Naive thymus-derived CD8-positive, alpha-beta T cell (primary cell): ENCODE measurements at regions not wholly inside any gene's neighbourhood (a gene's known extent, or its start where the extent isn't known, plus 50 kb on each side); places are given as distances from the start of the nearest gene placed in this dataset.

Experiments
- ATAC-seq, 2 donors: fragments of 150-1000 bp; cut with Tn5 transposase in 1 of 2; sonication (Bioruptor Pico), chemical (Tn5 transposase) in 1 of 2; 1 replicate in 1 of 2; 2 replicates in 1 of 2; pipeline ENCODE4 v1.10.0; 2021; ENCODE audit warnings: mild to moderate bottlenecking in 2 of 2, moderate library complexity in 2 of 2
- POLR2A ChIA-PET: fragments of 350-600 bp; sonication (Branson Sonifier 250); formaldehyde crosslinking; loops from one replicate; lab custom pipeline; 2021; ENCODE audit warnings: antibody characterized with exemption; lab: Charles Lee
- DNase-seq, 10 donors: peaks; one replicate each; pipeline versions ENCODE4 v3.0.0 to v3.0.0-alpha.2; 2020 to 2022
- H3K27ac Mint-ChIP-seq, 10 donors: one replicate each; pipeline ENCODE4 v1.8.0; 2020 to 2022; ENCODE audit warnings: mild to moderate bottlenecking in 10 of 10, mixed read lengths in 10 of 10, moderate library complexity in 4 of 10, inconsistent platforms in 1 of 10
- H3K27me3 Mint-ChIP-seq, 5 donors: one replicate each; pipeline ENCODE4 v1.8.0; 2021 to 2022; ENCODE audit warnings: mixed read lengths in 5 of 5
- H3K36me3 Mint-ChIP-seq, 3 donors: one replicate each; pipeline ENCODE4 v1.8.0; 2020 to 2022; ENCODE audit warnings: mixed read lengths in 3 of 3, mild to moderate bottlenecking in 2 of 3, inconsistent platforms in 1 of 3
- H3K4me1 Mint-ChIP-seq, 4 donors: one replicate each; pipeline ENCODE4 v1.8.0; 2021 to 2022; ENCODE audit warnings: mixed read lengths in 4 of 4
- H3K4me3 Mint-ChIP-seq, 10 donors: one replicate each; pipeline ENCODE4 v1.8.0; 2020 to 2022; ENCODE audit warnings: mild to moderate bottlenecking in 10 of 10, mixed read lengths in 10 of 10, moderate library complexity in 6 of 10, inconsistent platforms in 1 of 10
- H3K9me3 Mint-ChIP-seq, 9 donors: one replicate each; pipeline ENCODE4 v1.8.0; 2020 to 2022; ENCODE audit warnings: mixed read lengths in 9 of 9, mild to moderate bottlenecking in 3 of 9, inconsistent platforms in 1 of 9, moderate library complexity in 1 of 9

DNA sequence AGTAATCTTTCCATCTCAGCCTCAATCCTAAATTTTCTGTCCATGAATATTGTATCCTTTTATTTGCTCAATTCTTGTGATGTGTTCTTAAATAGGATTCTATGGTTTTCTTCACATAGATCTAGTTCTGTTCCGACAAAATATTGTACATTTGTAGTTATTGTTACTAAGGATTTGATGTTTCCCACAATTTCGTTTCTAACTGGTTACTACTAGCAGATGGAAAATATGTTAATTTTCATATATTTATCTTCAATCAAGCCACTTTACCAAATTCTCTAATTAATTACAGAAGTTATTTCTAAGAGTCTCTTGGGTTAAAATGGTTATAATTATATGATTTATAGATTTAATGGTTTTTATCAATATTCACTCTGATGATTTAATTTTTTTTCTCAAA, 60.3 kb downstream of the SEC61B start:
- Mint-ChIP-seq H3K27ac (no peak overlapping the region), H3K4me1 (peaks cover 0 to 2% (median 0%) of the 10 kb centered on the region in 4 donors), H3K9me3 (no peaks in the 10 kb centered on the region), H3K27me3 (peaks cover 2 to 19% (median 6%) of the 10 kb centered on the region in 5 donors), H3K36me3 (no peaks in the 10 kb centered on the region), H3K4me3 (no peak overlapping the region)
- no peak for ATAC-seq
- no peak for DNase-seq
- POLR2A ChIA-PET: interaction anchor here (0.7 kb wide), 1 partner anchor 362 kb away, joined by 3 read pairs; no protein-coding TSS in a partner anchor

DNA sequence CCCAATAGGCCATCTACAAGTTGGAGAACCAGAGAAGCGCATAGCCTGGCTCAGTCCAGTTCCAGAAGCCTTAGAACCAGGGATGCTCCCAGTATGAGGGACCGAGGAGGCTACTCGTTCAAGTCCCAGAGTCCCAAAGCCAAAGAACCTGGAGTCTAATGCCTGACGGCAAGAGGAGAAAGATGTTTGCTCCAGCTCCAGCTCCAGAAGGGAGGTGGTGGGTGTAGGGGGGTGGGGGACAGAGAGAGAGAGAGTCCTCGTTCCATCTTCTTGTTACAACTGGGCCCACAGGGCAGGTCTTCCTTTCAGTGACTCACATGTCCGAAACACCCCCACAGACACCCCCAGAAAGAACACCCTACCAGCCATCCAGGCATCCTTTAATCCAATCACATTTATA, 63.9 kb downstream of the SEC61B start:
- no peaks in the 10 kb centered on the region for H3K36me3 Mint-ChIP-seq
- ATAC-seq (no peak), DNase-seq (no peak)
- H3K27me3 Mint-ChIP-seq: peaks cover 5 to 32% (median 12%) of the 10 kb centered on the region in 5 donors
- H3K4me3 Mint-ChIP-seq: no peak overlapping the region
- H3K4me1 Mint-ChIP-seq: peaks cover 0 to 2% (median 0%) of the 10 kb centered on the region in 4 donors
- POLR2A ChIA-PET: no interaction called here
- no peak overlapping the region for H3K27ac Mint-ChIP-seq
- no peaks in the 10 kb centered on the region for H3K9me3 Mint-ChIP-seq

DNA sequence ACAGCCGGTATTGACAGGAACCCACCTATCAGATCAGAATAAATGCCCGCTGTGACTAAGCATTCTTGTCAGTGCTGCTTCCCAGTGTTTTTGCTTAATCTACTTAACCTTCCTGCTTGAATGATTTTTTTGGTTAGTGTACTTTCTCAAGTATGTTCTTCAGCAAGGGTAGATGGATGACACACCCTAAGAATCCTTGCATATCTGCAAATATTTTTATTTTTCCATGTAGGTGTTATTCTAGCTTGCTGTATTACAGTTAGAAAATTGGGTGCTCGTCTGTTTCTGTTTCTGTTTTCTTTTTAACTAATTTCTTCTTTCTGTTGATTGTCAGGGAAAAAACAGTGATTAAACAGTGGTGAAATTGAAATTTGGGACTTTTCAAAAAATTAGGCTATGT, 64.5 kb downstream of the SEC61B start:
- Mint-ChIP-seq H3K9me3 (no peaks in the 10 kb centered on the region), H3K27ac (no peak overlapping the region), H3K36me3 (no peaks in the 10 kb centered on the region), H3K27me3 (peaks cover 5 to 32% (median 12%) of the 10 kb centered on the region in 5 donors), H3K4me3 (no peak overlapping the region), H3K4me1 (peaks cover 0 to 2% (median 0%) of the 10 kb centered on the region in 4 donors)
- no peak for ATAC-seq
- POLR2A ChIA-PET: no interaction called here
- DNase-seq: no peak

DNA sequence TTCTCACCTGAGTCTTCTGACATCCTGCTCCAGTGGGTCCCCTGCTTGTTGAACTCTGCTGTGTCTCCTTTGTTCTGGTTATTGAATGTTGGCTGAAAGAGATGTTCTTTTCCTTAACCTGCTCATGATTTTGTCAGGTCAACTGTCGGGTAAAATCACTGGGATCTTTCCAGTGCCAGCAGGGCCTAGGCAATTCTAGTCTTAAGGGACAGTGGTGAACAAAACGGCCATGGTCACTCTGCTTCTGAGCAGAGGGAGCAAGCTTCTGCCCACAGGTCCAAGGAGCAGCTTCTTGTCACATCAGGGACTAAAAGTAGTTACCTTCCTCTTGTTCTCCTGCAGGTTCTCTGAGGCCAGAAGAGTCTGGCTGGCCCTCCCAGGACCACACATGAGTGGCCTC, 65.6 kb downstream of the SEC61B start:
- Mint-ChIP-seq H3K9me3 (no peaks in the 10 kb centered on the region), H3K27ac (no peak overlapping the region), H3K4me1 (peaks cover 0 to 2% (median 0%) of the 10 kb centered on the region in 4 donors), H3K27me3 (peaks cover 6 to 32% (median 12%) of the 10 kb centered on the region in 5 donors), H3K36me3 (no peaks in the 10 kb centered on the region), H3K4me3 (no peak overlapping the region)
- no peak for DNase-seq
- POLR2A ChIA-PET: no interaction called here
- no peak for ATAC-seq

DNA sequence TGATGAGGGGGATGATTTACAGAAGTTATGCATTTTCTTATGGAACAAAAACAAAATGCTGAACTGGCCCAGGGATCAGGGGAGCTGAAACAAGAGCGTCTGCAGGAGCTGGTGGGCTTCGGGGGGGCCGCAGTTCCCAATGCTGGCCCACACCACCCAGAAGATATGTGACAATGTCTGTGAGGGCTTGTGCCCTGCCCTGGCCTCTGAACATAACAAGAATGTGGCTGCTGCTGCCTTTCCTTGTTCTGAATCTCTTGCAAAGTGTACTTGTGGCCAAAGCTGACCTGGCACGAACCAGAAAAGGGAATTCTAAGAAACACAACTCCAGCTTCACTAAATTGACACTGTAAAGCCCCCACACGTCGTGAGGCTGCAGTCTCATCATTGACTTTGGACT, 66.7 kb downstream of the SEC61B start:
- H3K4me3 Mint-ChIP-seq: no peak overlapping the region
- H3K9me3 Mint-ChIP-seq: no peaks in the 10 kb centered on the region
- H3K36me3 Mint-ChIP-seq: no peaks in the 10 kb centered on the region
- H3K4me1 Mint-ChIP-seq: peaks cover 0 to 2% (median 0%) of the 10 kb centered on the region in 4 donors
- ATAC-seq (no peak), DNase-seq (no peak)
- POLR2A ChIA-PET: no interaction called here
- H3K27ac Mint-ChIP-seq: no peak overlapping the region
- peaks cover 6 to 33% (median 12%) of the 10 kb centered on the region in 5 donors for H3K27me3 Mint-ChIP-seq

DNA sequence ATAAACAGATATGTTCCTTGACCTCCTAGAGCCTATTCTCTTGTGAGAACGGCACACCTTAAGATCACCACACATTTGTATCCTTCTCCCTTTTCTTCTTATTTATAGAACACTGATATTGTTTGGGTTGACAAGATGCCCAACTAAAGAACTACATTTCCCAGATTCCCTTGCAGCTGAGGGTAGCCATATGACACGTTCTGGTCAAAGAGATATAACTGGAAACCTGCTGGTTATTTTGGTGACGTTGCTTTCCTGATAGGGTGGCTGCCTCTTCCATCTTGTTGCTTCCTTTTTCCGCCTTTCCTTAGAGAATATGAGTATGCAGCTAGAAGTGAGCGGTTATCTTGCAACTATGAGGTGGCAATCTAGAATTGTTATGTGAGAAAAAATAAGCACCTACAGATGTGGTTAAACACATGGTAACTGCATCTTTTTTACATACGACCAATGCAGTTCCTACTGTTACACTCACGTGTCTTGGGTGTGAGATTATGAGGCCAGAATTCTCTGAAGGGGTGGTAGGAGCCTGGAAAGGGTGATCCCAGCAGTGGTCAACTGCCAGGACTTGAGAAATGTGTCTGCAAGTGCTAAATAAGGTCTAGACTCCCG, 72.9 kb downstream of the SEC61B start:
- ATAC-seq: no peak
- POLR2A ChIA-PET: no interaction called here
- no peaks in the 10 kb centered on the region for H3K9me3 Mint-ChIP-seq
- H3K4me1 Mint-ChIP-seq: peaks cover 0 to 7% (median 3%) of the 10 kb centered on the region in 4 donors
- H3K4me3 Mint-ChIP-seq: no peak overlapping the region
- peak in 1 of 10 donors; percentile 2 for DNase-seq
- H3K27me3 Mint-ChIP-seq: peaks cover 0 to 16% (median 6%) of the 10 kb centered on the region in 5 donors
- H3K36me3 Mint-ChIP-seq: no peaks in the 10 kb centered on the region
- no peak overlapping the region for H3K27ac Mint-ChIP-seq

DNA sequence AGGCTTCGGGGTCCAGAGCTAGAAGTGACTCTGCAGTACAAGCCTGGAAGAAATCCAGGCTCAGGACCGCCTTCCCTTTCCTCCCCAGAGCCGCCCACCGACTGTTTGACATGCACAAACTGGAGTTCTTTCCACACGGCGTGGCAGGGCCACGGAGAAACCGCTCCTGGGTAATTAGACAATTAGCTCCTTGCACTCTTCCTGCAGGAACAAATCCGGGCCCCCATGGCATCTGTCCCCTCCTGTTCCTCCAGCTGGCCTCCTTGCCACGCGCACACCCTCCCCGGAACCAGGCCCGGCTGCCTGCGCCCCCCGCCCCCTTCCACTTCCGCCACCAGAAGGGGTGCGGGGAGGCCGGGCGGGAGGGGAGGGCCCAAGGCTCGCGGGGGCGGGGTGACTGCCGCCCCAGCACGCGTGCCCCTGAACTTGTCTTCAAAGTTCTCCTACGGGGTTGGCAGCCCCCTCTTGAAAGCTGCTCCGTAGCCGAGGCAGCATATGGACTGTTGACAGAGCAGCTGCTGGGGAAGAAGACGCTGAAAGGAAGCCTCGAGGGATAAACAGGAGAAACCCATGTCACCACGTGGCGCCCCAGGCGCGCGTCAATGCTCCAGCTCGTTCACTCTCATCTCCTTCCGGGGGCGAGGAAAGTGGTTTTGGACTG, 74.3 kb downstream of the SEC61B start:
- no peaks in the 10 kb centered on the region for H3K9me3 Mint-ChIP-seq
- peak overlapping the region in 7 of 10 donors; percentile 47 to 87 (median 77) for H3K27ac Mint-ChIP-seq
- H3K36me3 Mint-ChIP-seq: no peaks in the 10 kb centered on the region
- POLR2A ChIA-PET: no interaction called here
- ATAC-seq (peak; percentile 82 to 90), DNase-seq (peak; percentile 3 to 74 (median 38))
- peaks cover 0 to 7% (median 3%) of the 10 kb centered on the region in 4 donors for H3K4me1 Mint-ChIP-seq
- H3K27me3 Mint-ChIP-seq: peaks cover 0 to 16% (median 4%) of the 10 kb centered on the region in 5 donors
- H3K4me3 Mint-ChIP-seq: peak overlapping the region; percentile 12 to 72 (median 48)

DNA sequence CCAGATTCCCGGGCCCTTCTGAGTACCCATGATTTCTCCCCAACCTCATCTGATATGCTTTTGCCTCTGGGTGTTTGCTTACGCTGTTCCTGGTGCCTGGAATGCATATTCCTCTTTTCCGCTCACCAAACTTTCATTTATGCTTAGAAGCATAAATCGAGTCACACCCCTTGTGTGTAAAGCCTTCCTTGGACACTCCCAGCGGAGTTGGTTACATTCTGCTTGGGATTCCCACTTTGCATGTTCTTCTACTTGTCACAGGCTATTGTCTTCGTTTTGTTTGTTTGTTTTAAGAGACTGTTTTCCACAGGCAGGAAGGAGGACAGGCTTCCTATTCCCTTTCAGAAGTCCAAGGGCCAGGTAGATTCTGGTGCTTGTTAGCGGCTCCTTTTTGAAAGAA, 76.5 kb downstream of the SEC61B start:
- Mint-ChIP-seq H3K36me3 (no peaks in the 10 kb centered on the region), H3K27me3 (peaks cover 4 to 29% (median 4%) of the 10 kb centered on the region in 5 donors)
- ATAC-seq: no peak

DNA sequence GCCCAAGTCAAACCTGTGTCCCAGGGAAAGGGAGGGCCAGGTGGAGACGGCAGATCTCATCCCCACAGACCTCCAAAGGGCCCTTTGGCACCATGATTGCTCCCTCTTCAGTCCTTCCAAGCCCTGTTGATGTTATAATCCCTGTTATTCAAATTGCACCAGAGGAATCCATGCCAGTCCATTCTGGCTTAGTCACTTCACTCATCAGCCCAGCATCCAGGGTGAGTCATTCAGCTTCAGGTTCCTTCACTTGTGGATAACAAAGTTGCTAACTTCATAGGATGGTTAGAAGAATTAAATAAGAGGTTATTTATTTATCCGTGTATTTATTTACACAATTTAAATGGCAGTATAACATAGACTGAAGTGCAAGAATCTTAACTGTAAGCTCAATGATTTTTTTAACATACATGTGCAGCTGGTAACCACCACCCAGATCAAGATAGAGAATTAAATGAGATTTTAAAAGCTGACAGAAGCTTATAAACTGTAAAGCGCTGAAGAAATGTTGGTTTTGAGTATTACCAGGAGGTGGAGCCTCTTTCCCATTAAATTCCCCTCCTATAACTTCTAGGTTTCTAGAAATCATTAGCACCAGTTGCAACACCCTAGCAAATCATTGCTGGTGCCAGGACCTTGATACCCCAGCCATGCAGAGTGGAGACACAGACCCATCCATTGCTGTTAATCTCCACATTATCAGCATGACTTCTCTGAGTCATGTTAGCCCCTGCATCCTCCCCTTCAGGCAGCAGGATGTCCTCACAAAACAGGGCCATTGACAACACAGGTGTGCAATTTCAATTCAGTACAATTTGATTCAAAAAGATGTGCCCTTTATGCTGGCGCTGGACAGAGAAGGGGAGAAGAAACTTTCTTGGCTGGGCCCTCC, 77.4 kb downstream of the SEC61B start:
- ATAC-seq (no peak), DNase-seq (no peak)
- H3K4me1 Mint-ChIP-seq: peaks cover 0 to 7% (median 3%) of the 10 kb centered on the region in 4 donors
- peaks cover 4 to 26% (median 6%) of the 10 kb centered on the region in 5 donors for H3K27me3 Mint-ChIP-seq
- POLR2A ChIA-PET: no interaction called here
- no peaks in the 10 kb centered on the region for H3K9me3 Mint-ChIP-seq
- no peak overlapping the region for H3K4me3 Mint-ChIP-seq
- no peaks in the 10 kb centered on the region for H3K36me3 Mint-ChIP-seq
- H3K27ac Mint-ChIP-seq: no peak overlapping the region

More for the DNA sequence above, 76.5 kb downstream of the SEC61B start:
- POLR2A ChIA-PET: no interaction called here
- Mint-ChIP-seq H3K27ac (no peak overlapping the region), H3K9me3 (no peaks in the 10 kb centered on the region), H3K4me1 (peaks cover 0 to 7% (median 3%) of the 10 kb centered on the region in 4 donors), H3K4me3 (no peak overlapping the region)
- DNase-seq: no peak

DNA sequence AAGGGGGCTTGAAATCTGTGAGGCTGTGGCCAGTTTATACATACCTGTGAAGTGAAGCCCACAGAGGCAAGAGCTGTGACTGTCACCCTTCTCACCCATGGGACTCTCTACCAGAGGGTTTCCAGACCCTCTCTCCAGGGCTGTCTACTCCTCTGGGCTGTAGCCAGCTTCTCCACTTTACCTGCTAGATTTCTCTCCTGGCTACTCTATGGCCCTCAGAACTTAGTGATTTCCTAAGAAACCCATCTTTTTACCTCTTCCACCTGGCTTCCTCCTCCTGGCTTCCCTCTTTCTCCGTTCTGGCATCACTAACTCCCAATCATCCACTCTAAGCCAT, 78.0 kb downstream of the SEC61B start:
- no peaks in the 10 kb centered on the region for H3K36me3 Mint-ChIP-seq
- POLR2A ChIA-PET: no interaction called here
- H3K9me3 Mint-ChIP-seq: no peaks in the 10 kb centered on the region
- peaks cover 0 to 7% (median 3%) of the 10 kb centered on the region in 4 donors for H3K4me1 Mint-ChIP-seq
- H3K27ac Mint-ChIP-seq: no peak overlapping the region
- peaks cover 4 to 25% (median 6%) of the 10 kb centered on the region in 5 donors for H3K27me3 Mint-ChIP-seq
- no peak overlapping the region for H3K4me3 Mint-ChIP-seq
- ATAC-seq (no peak), DNase-seq (no peak)

DNA sequence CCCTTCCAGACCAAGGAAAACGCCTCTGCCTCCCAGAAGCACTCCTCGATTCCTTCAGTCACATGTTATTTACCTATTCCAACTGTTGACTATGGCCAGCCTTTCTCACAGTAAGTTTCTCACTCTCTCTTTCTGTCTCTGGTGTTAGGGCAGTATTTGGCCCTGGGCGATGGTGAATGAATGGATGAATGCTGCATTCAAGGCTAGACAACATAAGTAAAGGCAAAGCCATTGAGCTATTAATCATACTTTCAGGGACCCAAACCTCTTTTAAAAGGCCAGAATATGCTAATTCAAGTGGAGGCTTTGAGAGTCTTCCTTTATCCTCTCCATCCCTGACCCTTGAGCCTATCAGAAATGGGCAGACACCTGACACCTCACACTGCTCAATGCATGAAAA, 78.5 kb downstream of the SEC61B start:
- no peak for DNase-seq
- Mint-ChIP-seq H3K27ac (no peak overlapping the region), H3K4me3 (no peak overlapping the region)

DNA sequence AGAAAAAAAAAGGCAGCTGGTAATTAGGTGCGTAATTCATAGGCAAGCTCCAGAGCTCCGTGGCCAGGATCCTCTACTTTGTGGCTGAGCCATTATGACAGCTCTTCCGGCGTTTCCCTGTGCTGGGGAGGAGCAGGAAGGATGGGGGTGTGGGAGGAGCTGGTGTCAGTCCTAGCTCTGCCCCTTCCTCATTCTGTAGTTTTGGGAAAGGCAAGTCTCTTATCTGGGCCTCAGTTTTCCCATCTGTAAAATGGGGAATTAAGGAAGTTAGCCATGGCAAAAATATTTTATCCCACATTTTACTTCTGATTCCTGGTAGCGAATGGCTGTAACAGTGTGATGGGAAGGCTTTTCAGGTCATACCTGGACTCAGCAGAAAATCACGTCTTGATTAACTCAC, 81.1 kb downstream of the SEC61B start:
- H3K9me3 Mint-ChIP-seq: no peaks in the 10 kb centered on the region
- no peaks in the 10 kb centered on the region for H3K4me1 Mint-ChIP-seq
- POLR2A ChIA-PET: no interaction called here
- H3K27ac Mint-ChIP-seq: no peak overlapping the region
- DNase-seq (no peak), ATAC-seq (no peak)
- H3K36me3 Mint-ChIP-seq: no peaks in the 10 kb centered on the region
- H3K4me3 Mint-ChIP-seq: no peak overlapping the region
- peaks cover 6 to 26% (median 11%) of the 10 kb centered on the region in 5 donors for H3K27me3 Mint-ChIP-seq

More for the DNA sequence above, 78.5 kb downstream of the SEC61B start:
- no peaks in the 10 kb centered on the region for H3K9me3 Mint-ChIP-seq
- POLR2A ChIA-PET: no interaction called here
- H3K4me1 Mint-ChIP-seq: peaks cover 0 to 7% (median 3%) of the 10 kb centered on the region in 4 donors
- H3K36me3 Mint-ChIP-seq: no peaks in the 10 kb centered on the region
- peaks cover 5 to 25% (median 8%) of the 10 kb centered on the region in 5 donors for H3K27me3 Mint-ChIP-seq
- no peak for ATAC-seq

DNA sequence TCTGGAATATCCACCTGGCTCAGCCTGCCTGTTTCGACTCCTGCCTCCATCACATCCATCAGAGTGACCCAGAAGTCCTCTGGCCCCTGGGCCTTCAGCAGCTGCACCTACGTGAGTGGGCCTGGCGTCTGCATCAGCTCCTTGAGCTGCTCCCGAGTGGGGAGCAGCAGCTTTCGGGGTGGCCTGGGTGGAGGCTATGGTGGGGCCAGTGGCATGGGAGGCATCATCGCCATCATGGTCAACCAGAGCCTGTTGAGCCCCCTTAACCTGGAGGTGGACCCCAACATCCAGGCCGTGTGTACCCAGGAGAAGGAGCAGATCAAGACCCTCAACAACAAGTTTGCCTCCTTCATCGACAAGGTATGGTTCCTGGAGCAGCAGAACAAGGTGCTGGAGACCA, 83.0 kb downstream of the SEC61B start:
- DNase-seq (no peak), ATAC-seq (no peak)
- H3K4me3 Mint-ChIP-seq: no peak overlapping the region
- H3K9me3 Mint-ChIP-seq: no peaks in the 10 kb centered on the region
- H3K4me1 Mint-ChIP-seq: peaks cover 0 to 1% (median 0%) of the 10 kb centered on the region in 4 donors
- no peak overlapping the region for H3K27ac Mint-ChIP-seq
- POLR2A ChIA-PET: no interaction called here
- H3K36me3 Mint-ChIP-seq: no peaks in the 10 kb centered on the region
- peaks cover 8 to 26% (median 15%) of the 10 kb centered on the region in 5 donors for H3K27me3 Mint-ChIP-seq
